HepG2 (cell line): ENCODE measurements at regions not wholly inside any gene's neighbourhood (a gene's known extent, or its start where the extent isn't known, plus 50 kb on each side); places are given as distances from the start of the nearest gene placed in this dataset.

ENCODE experiments used
- ATAC-seq: fragments of 200-7000 bp; cut with Tn5 transposase; 3 replicates; pipeline ENCODE4 v1.9.1; 2020; ENCODE audit warnings: mild to moderate bottlenecking, moderate library complexity
- BruUV-seq: library from RNA; stranded (reverse); fragments of 400-500 nt; replicated peaks from 2 replicates; lab custom pipeline; 2021; lab: Mats Ljungman, UMichigan
- CTCF ChIA-PET: fragments of 300-600 bp; formaldehyde crosslinking; extraction: SDS; loops from one replicate; lab custom pipeline; 2021; ENCODE audit warnings: low total read pairs, inconsistent platforms, low intra/inter-chr PET ratio; lab: Yijun Ruan, JAX
- POLR2A ChIA-PET: fragments of 350-600 bp; sonication (Branson Sonifier 250); formaldehyde crosslinking; loops from one replicate; lab custom pipeline; 2020; ENCODE audit warnings: antibody characterized with exemption, inconsistent platforms; lab: Yijun Ruan, JAX
- DNase-seq: peaks from one replicate; pipeline ENCODE4 v3.0.0-alpha.2; 2015; ENCODE audit warnings: low spot score
- FAIRE-seq: peaks from 3 replicates; lab custom pipeline; 2011; peaks lifted over from hg19 to GRCh38; lab: Jason Lieb, UNC
- H2AFZ ChIP-seq: one replicate; pipeline ENCODE4 v1.6.1; 2011; ENCODE audit warnings: low read length, inconsistent platforms
- H3K27ac ChIP-seq: fragments of 300-600 bp; 3 replicates; pipeline ENCODE4 v1.8.0; 2011; ENCODE audit warnings: mixed run types, mild to moderate bottlenecking, mixed read lengths, low read length, inconsistent platforms; ENCODE audit not compliant: insufficient read depth; ENCODE audit errors: extremely low read length
- H3K27me3 ChIP-seq, 2 experiments: fragments of 200-600 bp in 1 of 2; 2 replicates in 1 of 2; 3 replicates in 1 of 2; pipeline versions ENCODE4 v1.6.0 to v1.8.0; 2011; ENCODE audit warnings: low read length in 2 of 2, mild to moderate bottlenecking in 2 of 2, moderate library complexity in 2 of 2, inconsistent platforms in 1 of 2; ENCODE audit not compliant: insufficient read depth in 2 of 2, control insufficient read depth in 1 of 2
- H3K36me3 ChIP-seq, 2 experiments: fragments of 200-600 bp in 1 of 2; replicated peaks in 1 of 2; 2 replicates in 1 of 2; 3 replicates in 1 of 2; pipeline versions ENCODE4 v1.5.1 to v1.8.0; 2011; ENCODE audit warnings: low read length in 2 of 2, inconsistent platforms in 1 of 2; ENCODE audit not compliant: insufficient read depth in 2 of 2, control insufficient read depth in 1 of 2
- H3K4me1 ChIP-seq: 2 replicates; pipeline ENCODE4 v1.5.1; 2012; ENCODE audit warnings: low read length, inconsistent platforms; ENCODE audit not compliant: insufficient read depth
- H3K4me2 ChIP-seq: 2 replicates; pipeline ENCODE4 v1.6.0; 2011; ENCODE audit warnings: low read depth, low read length, inconsistent platforms
- H3K4me3 ChIP-seq, 3 experiments: fragments of 200-600 bp in 1 of 3; sonication (generic), shearing (Covaris generic) in 1 of 3; replicated peaks in 1 of 3; 2 replicates each; pipeline ENCODE4 v1.5.1; 2011 to 2016; ENCODE audit warnings: low read length in 3 of 3, inconsistent platforms in 2 of 3, low read depth in 2 of 3, mild to moderate bottlenecking in 2 of 3, control low read depth in 1 of 3, mixed read lengths in 1 of 3; ENCODE audit not compliant: insufficient read depth in 1 of 3
- H3K79me2 ChIP-seq: one replicate; pipeline ENCODE4 v1.6.1; 2011; ENCODE audit warnings: low read length, inconsistent platforms; ENCODE audit not compliant: insufficient read depth
- H3K9ac ChIP-seq: 2 replicates; pipeline ENCODE4 v1.6.0; 2011; ENCODE audit warnings: mild to moderate bottlenecking, low read depth, low read length, inconsistent platforms; ENCODE audit not compliant: insufficient read depth
- H3K9me3 ChIP-seq: 2 replicates; pipeline ENCODE4 v1.5.1; 2012; ENCODE audit warnings: mild to moderate bottlenecking, low read length
- H4K20me1 ChIP-seq: 2 replicates; pipeline ENCODE4 v1.6.0; 2011; ENCODE audit warnings: inconsistent platforms, mild to moderate bottlenecking, low read length, moderate library complexity; ENCODE audit not compliant: insufficient read depth
- MLLT10 ChIP-seq: sonication (generic); formaldehyde crosslinking; IDR thresholded peaks from 2 replicates; pipeline ENCODE4 v1.4.0; 2020; ENCODE audit warnings: missing genetic modification reagents
- NFE2L1 ChIP-seq: sonication (generic); formaldehyde crosslinking; IDR thresholded peaks from 2 replicates; pipeline ENCODE4 v1.4.0; 2020; ENCODE audit warnings: missing genetic modification reagents, mild to moderate bottlenecking, borderline replicate concordance
- ZNF296 ChIP-seq: sonication (generic); formaldehyde crosslinking; conservative IDR thresholded peaks from 2 replicates; pipeline ENCODE4 v1.5.0; 2020; ENCODE audit warnings: mild to moderate bottlenecking, missing genetic modification reagents
- WGBS: methylation state at CpG from one replicate; pipeline ENCODE4 v1.1.6; 2017; ENCODE audit warnings: low lambda C conversion rate; 5-methylcytosine and 5-hydroxymethylcytosine counted together
- in situ Hi-C: cut with HindIII; loops from 2 replicates; pipeline ENCODE4 v1.10.0; 2017; ENCODE audit warnings: low pct_unique_long_range_greater_than_20kb; ENCODE audit not compliant: extremely low pct_ligation_motif_present
- intact Hi-C: fragments of 100-400 bp; cut with micrococcal nuclease; formaldehyde crosslinking; loops from one replicate; pipeline ENCODE4 v1.10.0; 2022; ENCODE audit not compliant: unreplicated experiment
- TF ChIP-seq, protein P1 (sequence below): sonication (generic); formaldehyde crosslinking; IDR thresholded peaks from 2 replicates; pipeline ENCODE4 v1.4.0; 2020; ENCODE audit warnings: mild to moderate bottlenecking, missing genetic modification reagents

DNA sequence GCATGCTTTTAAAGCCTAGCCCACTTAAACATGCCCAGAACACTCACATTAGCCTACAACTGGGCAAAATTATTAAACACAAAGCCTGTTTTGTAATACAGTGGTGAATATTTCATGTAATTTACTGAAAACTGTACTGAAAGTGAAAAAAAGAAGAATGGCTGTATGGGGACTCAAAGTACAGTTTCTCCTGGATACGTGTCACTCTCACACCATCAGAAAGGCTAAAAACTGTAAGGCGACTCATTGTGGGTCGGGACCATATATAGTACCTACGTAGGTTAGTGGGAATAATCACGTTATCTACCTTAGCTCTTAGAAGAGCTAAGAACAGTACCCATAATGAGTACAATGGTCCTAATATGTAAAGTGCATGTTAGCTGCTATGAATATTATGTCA is 80.2 kb upstream of the SPATA12 start (continued):
- TF ChIP-seq, protein P1, sequence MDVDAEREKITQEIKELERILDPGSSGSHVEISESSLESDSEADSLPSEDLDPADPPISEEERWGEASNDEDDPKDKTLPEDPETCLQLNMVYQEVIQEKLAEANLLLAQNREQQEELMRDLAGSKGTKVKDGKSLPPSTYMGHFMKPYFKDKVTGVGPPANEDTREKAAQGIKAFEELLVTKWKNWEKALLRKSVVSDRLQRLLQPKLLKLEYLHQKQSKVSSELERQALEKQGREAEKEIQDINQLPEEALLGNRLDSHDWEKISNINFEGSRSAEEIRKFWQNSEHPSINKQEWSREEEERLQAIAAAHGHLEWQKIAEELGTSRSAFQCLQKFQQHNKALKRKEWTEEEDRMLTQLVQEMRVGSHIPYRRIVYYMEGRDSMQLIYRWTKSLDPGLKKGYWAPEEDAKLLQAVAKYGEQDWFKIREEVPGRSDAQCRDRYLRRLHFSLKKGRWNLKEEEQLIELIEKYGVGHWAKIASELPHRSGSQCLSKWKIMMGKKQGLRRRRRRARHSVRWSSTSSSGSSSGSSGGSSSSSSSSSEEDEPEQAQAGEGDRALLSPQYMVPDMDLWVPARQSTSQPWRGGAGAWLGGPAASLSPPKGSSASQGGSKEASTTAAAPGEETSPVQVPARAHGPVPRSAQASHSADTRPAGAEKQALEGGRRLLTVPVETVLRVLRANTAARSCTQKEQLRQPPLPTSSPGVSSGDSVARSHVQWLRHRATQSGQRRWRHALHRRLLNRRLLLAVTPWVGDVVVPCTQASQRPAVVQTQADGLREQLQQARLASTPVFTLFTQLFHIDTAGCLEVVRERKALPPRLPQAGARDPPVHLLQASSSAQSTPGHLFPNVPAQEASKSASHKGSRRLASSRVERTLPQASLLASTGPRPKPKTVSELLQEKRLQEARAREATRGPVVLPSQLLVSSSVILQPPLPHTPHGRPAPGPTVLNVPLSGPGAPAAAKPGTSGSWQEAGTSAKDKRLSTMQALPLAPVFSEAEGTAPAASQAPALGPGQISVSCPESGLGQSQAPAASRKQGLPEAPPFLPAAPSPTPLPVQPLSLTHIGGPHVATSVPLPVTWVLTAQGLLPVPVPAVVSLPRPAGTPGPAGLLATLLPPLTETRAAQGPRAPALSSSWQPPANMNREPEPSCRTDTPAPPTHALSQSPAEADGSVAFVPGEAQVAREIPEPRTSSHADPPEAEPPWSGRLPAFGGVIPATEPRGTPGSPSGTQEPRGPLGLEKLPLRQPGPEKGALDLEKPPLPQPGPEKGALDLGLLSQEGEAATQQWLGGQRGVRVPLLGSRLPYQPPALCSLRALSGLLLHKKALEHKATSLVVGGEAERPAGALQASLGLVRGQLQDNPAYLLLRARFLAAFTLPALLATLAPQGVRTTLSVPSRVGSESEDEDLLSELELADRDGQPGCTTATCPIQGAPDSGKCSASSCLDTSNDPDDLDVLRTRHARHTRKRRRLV (CRISPR knock-in tag): no peak
- TF ChIP-seq ZNF296 (CRISPR knock-in tag): no peak
- no peak for TF ChIP-seq NFE2L1

DNA sequence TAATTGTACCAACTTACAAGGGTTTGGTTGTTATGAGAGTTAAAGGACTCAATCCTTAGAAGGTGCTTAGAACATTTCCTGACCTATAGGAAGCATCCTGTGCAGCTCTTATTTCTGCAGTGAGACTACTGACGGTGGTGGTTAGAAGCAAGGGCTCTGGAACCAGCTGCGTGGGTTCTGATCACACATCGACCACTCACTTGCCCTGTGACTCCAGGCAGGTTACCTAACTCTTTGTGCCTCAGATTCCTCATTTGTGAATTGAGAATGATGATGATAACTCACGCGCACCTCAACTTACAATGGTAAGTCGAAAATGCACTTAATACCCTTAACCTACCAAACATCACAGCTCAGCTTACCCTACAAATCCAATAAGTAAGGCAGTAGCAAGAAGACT is 80.7 kb upstream of the SPATA12 start:
- ATAC-seq: no peak
- no peak overlapping the region for H3K4me2 ChIP-seq
- POLR2A ChIA-PET: no interaction called here

More for the DNA sequence above, 80.7 kb upstream of the SPATA12 start:
- Histone ChIP-seq H4K20me1 (no peaks in the 10 kb centered on the region), H3K27me3 (no peaks in the 10 kb centered on the region), H3K4me1 (peaks cover 8% of the 10 kb centered on the region), H3K9me3 (no peaks in the 10 kb centered on the region), H3K4me3 (no peak overlapping the region), H3K36me3 (peaks cover 0 to 11% of the 10 kb centered on the region in 2 experiments; a peak in 1 of 5 replicates), H3K9ac (no peak overlapping the region), H3K79me2 (no peaks in the 10 kb centered on the region), H2AFZ (no peak overlapping the region), H3K27ac (no peak overlapping the region)
- intact Hi-C loops: no loop called here
- WGBS: 92% methylated on average over 6 of the region's 6 CpGs
- no peak for TF ChIP-seq MLLT10 (CRISPR knock-in tag)
- BruUV-seq: no TSS peak
- CTCF ChIA-PET: no interaction called here
- no peak for DNase-seq
- FAIRE-seq: no peak
- in situ Hi-C loops: no loop called here
